ENCODE measurements at regions not wholly inside any gene's neighbourhood (a gene's known extent, or its start where the extent isn't known, plus 50 kb on each side); places are given as distances from the start of the nearest gene placed in this dataset.

DNA sequence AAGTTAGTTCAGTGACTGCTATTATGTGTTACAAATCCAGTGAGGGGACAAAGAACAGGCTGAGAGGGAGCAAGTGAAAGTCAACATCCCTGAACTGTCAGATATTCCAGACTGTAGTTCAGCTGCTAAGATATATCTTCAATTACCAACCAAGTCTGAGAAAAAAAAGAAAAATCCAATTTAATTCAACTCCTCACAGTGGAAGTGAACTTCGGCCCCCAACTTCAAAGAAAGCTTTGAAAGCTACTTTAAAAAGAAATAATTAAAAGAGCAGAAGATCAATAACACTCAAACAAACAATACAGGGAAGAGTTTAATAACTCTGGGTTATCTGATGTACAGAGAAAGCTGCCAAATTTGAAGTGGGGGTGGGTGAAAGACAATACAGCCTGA is 174.0 kb downstream of the SERPINI1 start:
- ATAC-seq = no peak
- TF ChIP-seq, protein P1, sequence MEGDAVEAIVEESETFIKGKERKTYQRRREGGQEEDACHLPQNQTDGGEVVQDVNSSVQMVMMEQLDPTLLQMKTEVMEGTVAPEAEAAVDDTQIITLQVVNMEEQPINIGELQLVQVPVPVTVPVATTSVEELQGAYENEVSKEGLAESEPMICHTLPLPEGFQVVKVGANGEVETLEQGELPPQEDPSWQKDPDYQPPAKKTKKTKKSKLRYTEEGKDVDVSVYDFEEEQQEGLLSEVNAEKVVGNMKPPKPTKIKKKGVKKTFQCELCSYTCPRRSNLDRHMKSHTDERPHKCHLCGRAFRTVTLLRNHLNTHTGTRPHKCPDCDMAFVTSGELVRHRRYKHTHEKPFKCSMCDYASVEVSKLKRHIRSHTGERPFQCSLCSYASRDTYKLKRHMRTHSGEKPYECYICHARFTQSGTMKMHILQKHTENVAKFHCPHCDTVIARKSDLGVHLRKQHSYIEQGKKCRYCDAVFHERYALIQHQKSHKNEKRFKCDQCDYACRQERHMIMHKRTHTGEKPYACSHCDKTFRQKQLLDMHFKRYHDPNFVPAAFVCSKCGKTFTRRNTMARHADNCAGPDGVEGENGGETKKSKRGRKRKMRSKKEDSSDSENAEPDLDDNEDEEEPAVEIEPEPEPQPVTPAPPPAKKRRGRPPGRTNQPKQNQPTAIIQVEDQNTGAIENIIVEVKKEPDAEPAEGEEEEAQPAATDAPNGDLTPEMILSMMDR (IDR thresholded peaks at IDR 0.05) = no peak
- DNase-seq = no peak
- Histone ChIP-seq H3K36me3 (peaks cover 0 to 36% (median 0%) of the 10 kb centered on the region in 9 donors), H3K9me3 (no peaks in the 10 kb centered on the region), H3K4me1 (peaks cover 0 to 9% (median 0%) of the 10 kb centered on the region in 9 donors), H3K27ac (no peak overlapping the region), H3K27me3 (no peaks in the 10 kb centered on the region), H3K4me3 (no peak overlapping the region)
- intact Hi-C loops (cut with DNase I) = no loop called here
- WGBS, 2 donors = 90 to 94% methylated on average over 1 of the region's 1 CpG

DNA sequence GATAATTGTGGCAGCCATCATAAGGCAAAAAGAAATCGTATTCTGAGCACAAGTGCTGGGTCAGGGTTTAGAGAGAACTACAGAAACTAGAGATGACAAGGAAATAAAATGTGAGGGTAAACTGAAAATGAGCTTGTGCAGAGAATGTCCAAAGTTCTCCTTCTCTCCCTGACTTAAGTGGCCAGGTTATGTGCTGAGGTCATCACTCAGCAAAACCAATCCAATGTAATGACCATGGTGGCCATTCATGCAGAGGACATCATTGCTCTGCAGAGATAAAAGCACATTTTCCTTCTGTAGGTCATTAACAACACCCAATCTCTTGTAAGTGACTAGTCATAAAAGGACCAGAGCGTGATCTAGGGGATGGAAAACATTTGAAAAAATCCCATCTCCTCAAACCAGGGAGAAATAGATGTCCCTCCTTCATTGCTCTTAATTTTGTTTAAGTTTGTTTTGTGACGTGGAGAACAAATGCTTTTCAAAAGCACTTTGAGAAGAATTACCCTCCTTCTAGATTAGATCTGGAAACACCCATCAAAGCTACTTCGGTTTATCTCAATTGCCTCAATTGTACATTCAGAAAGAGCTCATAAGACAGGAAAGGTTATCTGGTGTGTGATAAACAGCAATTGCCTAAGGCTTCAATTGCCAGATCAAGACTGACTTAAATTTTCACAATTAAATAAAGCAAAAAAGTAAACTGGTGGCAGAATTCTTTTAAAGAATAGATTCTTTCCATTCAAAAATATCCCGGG is 173.4 kb downstream of the SERPINI1 start:
- intact Hi-C loops (cut with DNase I) = no loop called here
- Histone ChIP-seq H3K4me3 (no peak overlapping the region), H3K36me3 (peaks cover 0 to 30% (median 0%) of the 10 kb centered on the region in 9 donors), H3K27me3 (no peaks in the 10 kb centered on the region), H3K27ac (no peak overlapping the region), H3K4me1 (peaks cover 0 to 9% (median 0%) of the 10 kb centered on the region in 9 donors), H3K9me3 (no peaks in the 10 kb centered on the region)
- no peak for ATAC-seq
- TF ChIP-seq, protein P1 (IDR thresholded peaks at IDR 0.05) = no peak
- 56 to 64% methylated on average over 5 of the region's 5 CpGs for WGBS, 2 donors
- DNase-seq = no peak

DNA sequence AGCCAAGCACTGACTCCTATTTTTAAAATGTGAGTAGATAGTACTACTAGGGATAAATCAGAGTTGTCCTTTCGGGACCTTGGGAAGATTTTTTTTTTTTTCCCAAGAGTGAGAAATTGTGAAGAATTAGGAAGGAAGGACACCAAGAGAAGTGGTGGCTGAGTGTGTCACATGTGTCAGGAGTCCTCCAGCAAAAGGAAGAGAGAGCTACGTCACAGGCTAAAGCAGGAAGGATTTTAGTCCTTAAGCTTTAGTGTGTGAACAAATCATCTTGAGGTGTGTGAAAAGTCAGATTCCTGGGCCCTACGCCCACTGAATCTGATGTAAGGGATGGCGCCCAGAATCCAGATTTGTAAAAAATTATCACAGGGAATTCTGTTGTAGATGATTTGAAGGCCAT is 172.7 kb downstream of the SERPINI1 start:
- peaks cover 0 to 9% (median 0%) of the 10 kb centered on the region in 9 donors for H3K4me1 ChIP-seq
- 73 to 87% methylated on average over 4 of the region's 4 CpGs for WGBS, 2 donors
- intact Hi-C loops (cut with DNase I) = no loop called here

DNA sequence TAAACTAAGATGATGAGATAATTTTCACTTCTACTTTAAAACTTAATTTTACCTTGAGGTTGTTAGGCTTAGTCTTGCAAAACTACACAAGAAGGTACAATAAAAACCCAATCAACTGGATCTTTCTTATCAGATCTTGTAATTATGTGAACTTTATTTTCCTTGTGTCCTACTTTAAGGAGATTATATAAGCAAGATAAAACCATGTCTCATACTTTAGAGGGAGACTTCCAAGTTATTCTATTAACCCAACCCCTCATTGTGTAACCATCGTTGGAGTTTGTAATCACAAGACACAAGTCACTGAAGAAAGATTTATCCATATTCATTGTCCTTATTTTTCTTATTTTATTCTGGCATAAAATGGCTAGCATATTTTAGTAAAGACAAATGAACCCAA is 165.6 kb downstream of the SERPINI1 start:
- WGBS, 2 donors = 57 to 60% methylated on average over 1 of the region's 1 CpG
- Histone ChIP-seq H3K27ac (no peak overlapping the region), H3K27me3 (no peaks in the 10 kb centered on the region), H3K9me3 (peaks cover 0 to 5% (median 0%) of the 10 kb centered on the region in 11 donors), H3K4me3 (no peak overlapping the region), H3K4me1 (no peaks in the 10 kb centered on the region), H3K36me3 (peaks cover 0 to 24% (median 0%) of the 10 kb centered on the region in 9 donors)
- TF ChIP-seq, protein P1 (IDR thresholded peaks at IDR 0.05) = no peak
- ATAC-seq = no peak
- intact Hi-C loops (cut with DNase I) = no loop called here
- DNase-seq = no peak

More for the DNA sequence above, 172.7 kb downstream of the SERPINI1 start:
- ATAC-seq (no peak), DNase-seq (no peak)
- Histone ChIP-seq H3K36me3 (peaks cover 0 to 24% (median 0%) of the 10 kb centered on the region in 9 donors), H3K27ac (no peak overlapping the region), H3K27me3 (no peaks in the 10 kb centered on the region), H3K9me3 (no peaks in the 10 kb centered on the region), H3K4me3 (no peak overlapping the region)
- TF ChIP-seq, protein P1 (IDR thresholded peaks at IDR 0.05) = no peak

Data from heart right ventricle (tissue), 16 donors.